GM23338 (cell line): ENCODE measurements at regions not wholly inside any gene's neighbourhood (a gene's known extent, or its start where the extent isn't known, plus 50 kb on each side); places are given as distances from the start of the nearest gene placed in this dataset.

Source experiments
- ATAC-seq: fragments of 200-7000 bp; cut with Tn5 transposase; 3 replicates; pipeline ENCODE4 v1.9.1; 2020
- DNase-seq: peaks from one replicate; pipeline ENCODE4 v3.0.0-alpha.2; 2015; ENCODE audit warnings: low spot score
- H2AFZ ChIP-seq: fragments of 200-600 bp; sonication (generic); 2 replicates; pipeline ENCODE4 v1.8.0; 2016; ENCODE audit warnings: antibody characterized with exemption, mild to moderate bottlenecking, moderate library complexity
- H3F3A ChIP-seq: fragments of 200-600 bp; sonication (generic); replicated peaks from 2 replicates; pipeline ENCODE4 v1.8.0; 2017; ENCODE audit warnings: antibody characterized with exemption, mixed run types, low read depth
- H3K27ac ChIP-seq: fragments of 200-600 bp; sonication (generic); 2 replicates; pipeline ENCODE4 v1.6.1; 2016; ENCODE audit warnings: low read depth
- H3K27me3 ChIP-seq: fragments of 200-600 bp; sonication (generic); 2 replicates; pipeline ENCODE4 v1.8.0; 2016; ENCODE audit warnings: mild to moderate bottlenecking, mixed run types, moderate library complexity; ENCODE audit not compliant: insufficient read depth
- H3K36me3 ChIP-seq: fragments of 200-600 bp; sonication (generic); 2 replicates; pipeline ENCODE4 v1.8.0; 2016; ENCODE audit warnings: mild to moderate bottlenecking; ENCODE audit not compliant: insufficient read depth
- H3K4me1 ChIP-seq: fragments of 200-600 bp; sonication (generic); 2 replicates; pipeline ENCODE4 v1.8.0; 2016; ENCODE audit warnings: mild to moderate bottlenecking, moderate library complexity; ENCODE audit not compliant: insufficient read depth
- H3K4me2 ChIP-seq: fragments of 200-600 bp; sonication (generic); 2 replicates; pipeline ENCODE4 v1.7.1; 2017; ENCODE audit warnings: mixed run types
- H3K4me3 ChIP-seq: fragments of 200-600 bp; sonication (generic); 2 replicates; pipeline ENCODE4 v1.6.1; 2016; ENCODE audit warnings: mixed run types
- H3K79me2 ChIP-seq: fragments of 200-600 bp; sonication (generic); replicated peaks from 2 replicates; pipeline ENCODE4 v1.8.0; 2017; ENCODE audit warnings: mild to moderate bottlenecking; ENCODE audit not compliant: insufficient read depth
- H3K9me2 ChIP-seq: fragments of 200-600 bp; sonication (generic); 2 replicates; pipeline ENCODE4 v1.8.0; 2017; ENCODE audit not compliant: insufficient read depth
- H4K20me1 ChIP-seq: fragments of 200-600 bp; sonication (generic); replicated peaks from 2 replicates; pipeline ENCODE4 v1.8.0; 2017; ENCODE audit warnings: mild to moderate bottlenecking; ENCODE audit not compliant: insufficient read depth
- H3K27ac Mint-ChIP-seq: 2 replicates; pipeline ENCODE4 v1.8.0; 2020; ENCODE audit warnings: inconsistent platforms, mild to moderate bottlenecking, moderate library complexity, mixed read lengths
- H3K27me3 Mint-ChIP-seq: 3 replicates; pipeline ENCODE4 v1.8.0; 2022; ENCODE audit warnings: low read depth, mild to moderate bottlenecking, moderate library complexity, mixed read lengths, inconsistent platforms; ENCODE audit not compliant: insufficient read depth, poor library complexity
- H3K36me3 Mint-ChIP-seq: 3 replicates; pipeline ENCODE4 v1.8.0; 2021; ENCODE audit warnings: low read depth, mild to moderate bottlenecking, inconsistent platforms, moderate library complexity, mixed read lengths
- H3K4me1 Mint-ChIP-seq: 3 replicates; pipeline ENCODE4 v1.8.0; 2020; ENCODE audit warnings: mild to moderate bottlenecking, inconsistent platforms, mixed read lengths
- H3K4me3 Mint-ChIP-seq: 3 replicates; pipeline ENCODE4 v1.8.0; 2021; ENCODE audit warnings: moderate library complexity, mild to moderate bottlenecking, inconsistent platforms, mixed read lengths
- H3K9me3 Mint-ChIP-seq: 3 replicates; pipeline ENCODE4 v1.8.0; 2020; ENCODE audit warnings: moderate library complexity, mild to moderate bottlenecking, inconsistent platforms, mixed read lengths
- CREB1 ChIP-seq: fragments of 250-450 bp; sonication (Bioruptor Pico); IDR thresholded peaks from 2 replicates; pipeline ENCODE4 v1.5.0; 2020; ENCODE audit warnings: low read depth, mild to moderate bottlenecking, moderate library complexity
- CTCF ChIP-seq, 2 experiments: fragments of 200-600 bp in 1 of 2; sonication (generic) in 1 of 2; conservative IDR thresholded peaks; 2 replicates each; pipeline versions ENCODE4 v1.5.1 to v1.6.1; 2016 to 2017; ENCODE audit warnings: antibody characterized with exemption in 2 of 2, low read depth in 2 of 2, mild to moderate bottlenecking in 2 of 2, moderate library complexity in 1 of 2
- EZH2 ChIP-seq: fragments of 200-600 bp; sonication (generic); IDR thresholded peaks from one replicate; pipeline ENCODE4 v1.8.0; 2017; ENCODE audit warnings: antibody characterized with exemption, mild to moderate bottlenecking, low read depth; ENCODE audit not compliant: unreplicated experiment
- EZH2phosphoT487 ChIP-seq: fragments of 200-600 bp; sonication (generic); IDR thresholded peaks from one replicate; pipeline ENCODE4 v1.8.1; 2018; ENCODE audit warnings: antibody characterized with exemption; ENCODE audit not compliant: unreplicated experiment
- JUNB ChIP-seq: IDR thresholded peaks from one replicate; pipeline ENCODE4 v1.6.1; 2016; ENCODE audit warnings: antibody characterized with exemption; ENCODE audit not compliant: unreplicated experiment
- NANOG ChIP-seq: IDR thresholded peaks from 2 replicates; pipeline ENCODE4 v1.6.1; 2016; ENCODE audit warnings: antibody characterized with exemption, borderline replicate concordance
- POLR2AphosphoS5 ChIP-seq: IDR thresholded peaks from 2 replicates; pipeline ENCODE4 v1.6.1; 2016; ENCODE audit warnings: antibody characterized with exemption, low read depth
- STAT1 ChIP-seq: IDR thresholded peaks from one replicate; pipeline ENCODE4 v1.6.1; 2016; ENCODE audit warnings: antibody characterized with exemption; ENCODE audit not compliant: unreplicated experiment
- ZNF114 ChIP-seq: fragments of 250-450 bp; sonication (Bioruptor Pico); IDR thresholded peaks from 2 replicates; pipeline ENCODE4 v1.5.0; 2020; ENCODE audit warnings: mild to moderate bottlenecking, moderate library complexity
- ZNF331 ChIP-seq: fragments of 250-450 bp; sonication (Bioruptor Pico); IDR thresholded peaks from 2 replicates; pipeline ENCODE4 v1.5.0; 2020; ENCODE audit warnings: low read depth, mild to moderate bottlenecking, moderate library complexity
- ZNF462 ChIP-seq: fragments of 250-450 bp; sonication (Bioruptor Pico); IDR thresholded peaks from 2 replicates; pipeline ENCODE4 v1.5.0; 2020; ENCODE audit warnings: mild to moderate bottlenecking, moderate library complexity
- TF ChIP-seq, protein P1 (sequence below): IDR thresholded peaks from 2 replicates; pipeline ENCODE4 v1.6.1; 2016; ENCODE audit warnings: antibody characterized with exemption
- TF ChIP-seq, protein P2 (sequence below): IDR thresholded peaks from one replicate; pipeline ENCODE4 v1.6.1; 2018; ENCODE audit warnings: antibody characterized with exemption; ENCODE audit not compliant: unreplicated experiment

DNA sequence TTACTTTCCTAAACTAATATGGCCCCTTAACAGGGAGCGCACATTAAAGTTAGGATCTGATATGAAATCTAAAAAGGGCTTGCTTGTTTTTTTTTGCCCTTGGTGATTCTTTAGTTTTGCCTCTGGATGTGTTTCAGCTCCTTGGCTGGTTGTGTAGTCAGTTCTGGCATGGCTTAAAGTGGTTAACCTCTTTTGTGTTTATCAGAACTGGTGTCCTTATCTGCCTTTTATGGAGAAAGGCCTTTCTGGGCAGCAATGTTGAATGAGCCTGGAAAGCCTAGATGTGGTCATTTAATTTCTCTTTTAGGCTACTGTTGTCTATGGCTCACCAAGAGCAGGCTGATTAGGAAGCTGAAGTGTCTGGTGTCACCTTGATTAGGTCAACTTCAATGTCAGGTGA, 254.5 kb upstream of the ROPN1 start:
- Histone ChIP-seq H3K4me2 (no peak overlapping the region), H3K27ac (no peak overlapping the region), H3K4me3 (no peak overlapping the region), H3K4me1 (no peaks in the 10 kb centered on the region), H3K79me2 (no peaks in the 10 kb centered on the region), H4K20me1 (no peaks in the 10 kb centered on the region), H3F3A (no peaks in the 10 kb centered on the region), H3K27me3 (no peaks in the 10 kb centered on the region), H3K9me2 (no peaks in the 10 kb centered on the region), H2AFZ (no peak overlapping the region), H3K36me3 (no peaks in the 10 kb centered on the region)
- Mint-ChIP-seq H3K9me3 (no peaks in the 10 kb centered on the region), H3K4me3 (no peak overlapping the region), H3K27ac (no peak overlapping the region), H3K36me3 (no peaks in the 10 kb centered on the region), H3K27me3 (no peaks in the 10 kb centered on the region), H3K4me1 (peaks cover 12% of the 10 kb centered on the region)
- no peak for DNase-seq
- TF ChIP-seq, protein P1, sequence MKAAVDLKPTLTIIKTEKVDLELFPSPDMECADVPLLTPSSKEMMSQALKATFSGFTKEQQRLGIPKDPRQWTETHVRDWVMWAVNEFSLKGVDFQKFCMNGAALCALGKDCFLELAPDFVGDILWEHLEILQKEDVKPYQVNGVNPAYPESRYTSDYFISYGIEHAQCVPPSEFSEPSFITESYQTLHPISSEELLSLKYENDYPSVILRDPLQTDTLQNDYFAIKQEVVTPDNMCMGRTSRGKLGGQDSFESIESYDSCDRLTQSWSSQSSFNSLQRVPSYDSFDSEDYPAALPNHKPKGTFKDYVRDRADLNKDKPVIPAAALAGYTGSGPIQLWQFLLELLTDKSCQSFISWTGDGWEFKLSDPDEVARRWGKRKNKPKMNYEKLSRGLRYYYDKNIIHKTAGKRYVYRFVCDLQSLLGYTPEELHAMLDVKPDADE = no peak
- TF ChIP-seq POLR2AphosphoS5 (no peak), NANOG (no peak), CTCF (conservative IDR thresholded peaks at IDR 0.05; ENCODE audit: low read depth in 2 of 2) (no peak), CREB1 (CRISPR knock-in tag) (no peak), ZNF331 (CRISPR knock-in tag) (no peak), EZH2phosphoT487 (no peak), EZH2 (no peak), STAT1 (no peak), JUNB (no peak), ZNF114 (no peak), ZNF462 (CRISPR knock-in tag) (no peak)
- TF ChIP-seq, protein P2, sequence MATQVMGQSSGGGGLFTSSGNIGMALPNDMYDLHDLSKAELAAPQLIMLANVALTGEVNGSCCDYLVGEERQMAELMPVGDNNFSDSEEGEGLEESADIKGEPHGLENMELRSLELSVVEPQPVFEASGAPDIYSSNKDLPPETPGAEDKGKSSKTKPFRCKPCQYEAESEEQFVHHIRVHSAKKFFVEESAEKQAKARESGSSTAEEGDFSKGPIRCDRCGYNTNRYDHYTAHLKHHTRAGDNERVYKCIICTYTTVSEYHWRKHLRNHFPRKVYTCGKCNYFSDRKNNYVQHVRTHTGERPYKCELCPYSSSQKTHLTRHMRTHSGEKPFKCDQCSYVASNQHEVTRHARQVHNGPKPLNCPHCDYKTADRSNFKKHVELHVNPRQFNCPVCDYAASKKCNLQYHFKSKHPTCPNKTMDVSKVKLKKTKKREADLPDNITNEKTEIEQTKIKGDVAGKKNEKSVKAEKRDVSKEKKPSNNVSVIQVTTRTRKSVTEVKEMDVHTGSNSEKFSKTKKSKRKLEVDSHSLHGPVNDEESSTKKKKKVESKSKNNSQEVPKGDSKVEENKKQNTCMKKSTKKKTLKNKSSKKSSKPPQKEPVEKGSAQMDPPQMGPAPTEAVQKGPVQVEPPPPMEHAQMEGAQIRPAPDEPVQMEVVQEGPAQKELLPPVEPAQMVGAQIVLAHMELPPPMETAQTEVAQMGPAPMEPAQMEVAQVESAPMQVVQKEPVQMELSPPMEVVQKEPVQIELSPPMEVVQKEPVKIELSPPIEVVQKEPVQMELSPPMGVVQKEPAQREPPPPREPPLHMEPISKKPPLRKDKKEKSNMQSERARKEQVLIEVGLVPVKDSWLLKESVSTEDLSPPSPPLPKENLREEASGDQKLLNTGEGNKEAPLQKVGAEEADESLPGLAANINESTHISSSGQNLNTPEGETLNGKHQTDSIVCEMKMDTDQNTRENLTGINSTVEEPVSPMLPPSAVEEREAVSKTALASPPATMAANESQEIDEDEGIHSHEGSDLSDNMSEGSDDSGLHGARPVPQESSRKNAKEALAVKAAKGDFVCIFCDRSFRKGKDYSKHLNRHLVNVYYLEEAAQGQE = no peak
- no peak for ATAC-seq
